Psoas muscle (tissue), 7 donors: ENCODE measurements at regions not wholly inside any gene's neighbourhood (a gene's known extent, or its start where the extent isn't known, plus 50 kb on each side); places are given as distances from the start of the nearest gene placed in this dataset.

Source experiments
- ATAC-seq, 4 donors: fragments of 200-7000 bp; cut with Tn5 transposase; one replicate each; pipeline ENCODE4 v1.9.1; 2020; ENCODE audit warnings: moderate library complexity in 3 of 4, mild to moderate bottlenecking in 2 of 4
- DNase-seq, 2 donors: peaks; one replicate each; pipeline ENCODE4 v3.0.0-alpha.2; 2020
- H3K27ac ChIP-seq: fragments of 200-600 bp; one replicate; pipeline ENCODE4 v1.8.0; 2022
- H3K27me3 ChIP-seq, 3 donors: fragments of 200-600 bp in 1 of 3; one replicate each; pipeline versions ENCODE4 v1.6.1 to v1.8.0; 2013 to 2022; ENCODE audit warnings: low read length in 2 of 3, mild to moderate bottlenecking in 2 of 3, moderate library complexity in 1 of 3; ENCODE audit not compliant: insufficient read depth in 3 of 3
- H3K36me3 ChIP-seq, 2 donors: fragments of 200-600 bp in 1 of 2; one replicate each; pipeline versions ENCODE4 v1.6.1 to v1.8.0; 2013 to 2022; ENCODE audit warnings: low read depth in 1 of 2, mild to moderate bottlenecking in 1 of 2, moderate library complexity in 1 of 2; ENCODE audit not compliant: insufficient read depth in 1 of 2
- H3K4me1 ChIP-seq: fragments of 200-600 bp; one replicate; pipeline ENCODE4 v1.8.0; 2022
- H3K4me3 ChIP-seq: fragments of 200-600 bp; one replicate; pipeline ENCODE4 v1.8.0; 2022; ENCODE audit warnings: mild to moderate bottlenecking
- H3K9me3 ChIP-seq: fragments of 200-600 bp; one replicate; pipeline ENCODE4 v1.8.0; 2022
- CTCF ChIP-seq: fragments of 200-600 bp; IDR thresholded peaks from one replicate; pipeline ENCODE4 v1.8.0; 2022; ENCODE audit warnings: antibody characterized with exemption
- WGBS, 3 donors: extraction: QIAGEN DNeasy Blood & Tissue Kit; methylation state at CpG; one replicate each; pipeline versions ENCODE4 v1.1.6 to v1.1.7; 2013; 5-methylcytosine and 5-hydroxymethylcytosine counted together
- intact Hi-C, 2 donors: fragments of 100-400 bp; cut with DNase I; formaldehyde crosslinking; loops; one replicate each; pipeline versions ENCODE4 v1.11.0 to v1.14.2; 2022
- donor health status: healthy with polysubstance abuse.
- donor health status: DM: no; HTN: no; CAD: no; lungs with moderate emphysema.
- donor health status: Bipolar disorder and iron deficiency.
- donor health status: healthy.
- donor health status: DM: yes; HTN: yes; CAD: no.
- donor health status: DM: no; HTN: no; CAD: no.
- donor health status: DM: yes; HTN: yes; CAD: no.

- WGBS, 3 donors = 18 to 31% (median 25%) methylated on average over 5 of the region's 5 CpGs
- ATAC-seq (no peak), DNase-seq (peak in 1 of 2 donors; percentile 13)
- H3K27me3 ChIP-seq = no peaks in the 10 kb centered on the region
- TF ChIP-seq CTCF = no peak
- H3K4me3 ChIP-seq = no peak overlapping the region
- no peaks in the 10 kb centered on the region for H3K9me3 ChIP-seq
- no peaks in the 10 kb centered on the region for H3K4me1 ChIP-seq
- no peak overlapping the region for H3K27ac ChIP-seq
- intact Hi-C loops = no loop called here
- no peaks in the 10 kb centered on the region for H3K36me3 ChIP-seq
Observed at GRCh38 chr12:91896286-91897024, 249.2 kb downstream of the BTG1 start.

- no peaks in the 10 kb centered on the region for H3K4me1 ChIP-seq
- intact Hi-C loops = no loop called here
- DNase-seq = no peak
Observed at GRCh38 chr12:91894911-91895310, 250.7 kb downstream of the BTG1 start.

GRCh38 chr12:91893476-91893875 lies 252.2 kb downstream of the BTG1 start:
- WGBS, 3 donors = 71 to 83% (median 82%) methylated on average over 3 of the region's 3 CpGs

More at GRCh38 chr12:91894911-91895310, 250.7 kb downstream of the BTG1 start:
- no peak for ATAC-seq
- H3K4me3 ChIP-seq = no peak overlapping the region
- no peaks in the 10 kb centered on the region for H3K27me3 ChIP-seq
- H3K9me3 ChIP-seq = no peaks in the 10 kb centered on the region
- no peaks in the 10 kb centered on the region for H3K36me3 ChIP-seq
- no peak for TF ChIP-seq CTCF
- no peak overlapping the region for H3K27ac ChIP-seq

GRCh38 chr12:91892081-91892855 lies 253.4 kb downstream of the BTG1 start:
- intact Hi-C loops = no loop called here
- Histone ChIP-seq H3K27me3 (no peaks in the 10 kb centered on the region), H3K36me3 (no peaks in the 10 kb centered on the region), H3K27ac (no peak overlapping the region), H3K4me3 (no peak overlapping the region), H3K9me3 (no peaks in the 10 kb centered on the region), H3K4me1 (no peaks in the 10 kb centered on the region)
- 30 to 42% (median 38%) methylated on average over 4 of the region's 4 CpGs for WGBS, 3 donors
- ATAC-seq (no peak), DNase-seq (no peak)
- TF ChIP-seq CTCF = no peak

More at GRCh38 chr12:91893476-91893875, 252.2 kb downstream of the BTG1 start:
- Histone ChIP-seq H3K4me1 (no peaks in the 10 kb centered on the region), H3K27me3 (no peaks in the 10 kb centered on the region), H3K36me3 (no peaks in the 10 kb centered on the region), H3K9me3 (no peaks in the 10 kb centered on the region), H3K4me3 (no peak overlapping the region), H3K27ac (no peak overlapping the region)
- no peak for DNase-seq
- no peak for TF ChIP-seq CTCF
- ATAC-seq = no peak
- intact Hi-C loops = no loop called here
